ENCODE measurements at regions not wholly inside any gene's neighbourhood (a gene's known extent, or its start where the extent isn't known, plus 50 kb on each side); places are given as distances from the start of the nearest gene placed in this dataset.

GRCh38 chr13:37476874-37477273, 121.7 kb downstream of the POSTN start:
- TF ChIP-seq CTCF (IDR thresholded peaks at IDR 0.05) = no peak
- TF ChIP-seq POLR2AphosphoS5 (IDR thresholded peaks at IDR 0.05) = peak in 1 of 4 donors; percentile 37
- no peak for TF ChIP-seq POLR2A (IDR thresholded peaks at IDR 0.05)

Data from sigmoid colon (tissue), 4 donors.